ENCODE measurements at regions not wholly inside any gene's neighbourhood (a gene's known extent, or its start where the extent isn't known, plus 50 kb on each side); places are given as distances from the start of the nearest gene placed in this dataset.
A peak's percentile ranks its signal among the peaks of the same experiment; 100 is the strongest.

DNA sequence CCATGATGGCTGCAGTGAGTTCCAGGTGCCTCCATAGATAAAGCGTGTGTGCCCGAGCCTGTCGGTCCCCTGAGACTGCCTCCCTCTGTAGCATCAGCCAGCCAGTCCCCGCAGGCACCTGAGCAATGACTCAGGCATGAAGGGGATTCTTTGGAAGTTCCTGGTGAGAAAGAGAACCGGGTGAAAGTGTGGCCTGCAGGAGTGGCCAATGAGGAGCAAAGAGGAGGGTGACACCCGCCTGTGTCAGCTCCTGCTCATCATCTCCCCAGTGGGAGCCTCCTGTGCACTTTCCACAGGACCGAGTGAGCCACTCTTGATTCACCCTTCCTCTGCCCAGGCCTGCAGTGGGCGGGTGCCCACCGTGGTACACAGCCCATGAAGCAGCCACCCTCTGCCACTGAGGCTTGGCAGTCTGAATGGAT, 71.2 kb upstream of the PTPN1 start:
- ChIA-PET CTCF (no interaction called here), POLR2A (no interaction called here)
- intact Hi-C loops (cut with micrococcal nuclease), result no loop called here

More for the DNA sequence above, 71.2 kb upstream of the PTPN1 start:
- Histone ChIP-seq H2AFZ (ENCODE audit: low read depth, low read length) (peak overlapping the region; percentile 41), H3K27ac (ENCODE audit: insufficient read depth, low read depth, low read length) (no peak overlapping the region), H3K9me1 (replicated peaks; ENCODE audit: control insufficient read depth, extremely low read depth, insufficient read depth, low read length) (no peaks in the 10 kb centered on the region), H3K9me3 (replicated peaks; ENCODE audit: control insufficient read depth, insufficient read depth, low read length) (no peaks in the 10 kb centered on the region), H3K4me3 (replicated peaks in 1 of 3; ENCODE audit: insufficient read depth in 1 of 3, low read depth in 1 of 3, low read length in 3 of 3) (no peak overlapping the region), H3K27me3 (ENCODE audit: control insufficient read depth in 2 of 2, insufficient read depth in 2 of 2, low read length in 2 of 2) (no peaks in the 10 kb centered on the region), H3K4me2 (ENCODE audit: insufficient read depth, low read length) (no peak overlapping the region), H4K20me1 (replicated peaks; ENCODE audit: control insufficient read depth, extremely low read depth, insufficient read depth, low read length) (no peaks in the 10 kb centered on the region), H3K9ac (replicated peaks; ENCODE audit: extremely low read depth, insufficient read depth, low read length) (no peak overlapping the region), H3K4me1 (ENCODE audit: control insufficient read depth, extremely low read depth, insufficient read depth, low read length) (peaks cover 16% of the 10 kb centered on the region), H3K79me2 (ENCODE audit: control insufficient read depth, insufficient read depth, low read length) (no peaks in the 10 kb centered on the region), H3K36me3 (ENCODE audit: control insufficient read depth in 2 of 2, extremely low read depth in 1 of 2, insufficient read depth in 2 of 2, low read length in 2 of 2) (no peaks in the 10 kb centered on the region)
- BruUV-seq (replicated peaks), result no TSS peak
- dilution Hi-C loops (cut with MboI; ENCODE audit: extremely low pct_ligation_motif_present, low sequenced_read_pairs), result no loop called here
- TF ChIP-seq POLR2A (IDR thresholded peaks at IDR 0.05; ENCODE audit: low read depth, low read length) (no peak), JUN (IDR thresholded peaks at IDR 0.05; ENCODE audit: borderline replicate concordance, insufficient read depth, insufficient read length, low read depth) (no peak), CTCF (IDR thresholded peaks at IDR 0.05; ENCODE audit: extremely low read depth in 1 of 2, insufficient read depth in 1 of 2, low read depth in 1 of 2, low read length in 2 of 2) (no peak), MYC (IDR thresholded peaks at IDR 0.05; ENCODE audit: low read depth, low read length) (no peak), GATA2 (IDR thresholded peaks at IDR 0.05; ENCODE audit: insufficient read depth, insufficient read length, low read depth, low read length) (no peak), POLR2AphosphoS5 (IDR thresholded peaks at IDR 0.05; ENCODE audit: insufficient read depth, low read depth, low read length) (no peak), EZH2 (IDR thresholded peaks at IDR 0.05; ENCODE audit: borderline replicate concordance, low read depth, low read length, severe bottlenecking) (no peak), FOS (IDR thresholded peaks at IDR 0.05; ENCODE audit: borderline replicate concordance, insufficient read depth, low read length) (no peak)
- TF ChIP-seq, protein P1, sequence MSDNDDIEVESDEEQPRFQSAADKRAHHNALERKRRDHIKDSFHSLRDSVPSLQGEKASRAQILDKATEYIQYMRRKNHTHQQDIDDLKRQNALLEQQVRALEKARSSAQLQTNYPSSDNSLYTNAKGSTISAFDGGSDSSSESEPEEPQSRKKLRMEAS (IDR thresholded peaks at IDR 0.05; ENCODE audit: insufficient read depth, insufficient read length), result no peak
- FAIRE-seq (no peak), DNase-seq (ENCODE audit: low read depth, low spot score) (no peak)

Data from endothelial cell of umbilical vein (primary cell).